Renal cortex interstitium (tissue), 11 donors: ENCODE measurements at regions not wholly inside any gene's neighbourhood (a gene's known extent, or its start where the extent isn't known, plus 50 kb on each side); places are given as distances from the start of the nearest gene placed in this dataset.
"Not testable (repeated sequence)": the region's sequence is repeated elsewhere in the genome, so short reads cannot be mapped to it uniquely, and the experiment has no call there.

ENCODE experiments used
- DNase-seq, 11 donors: peaks; one replicate each; pipeline ENCODE4 v3.0.0-alpha.2; 2013; ENCODE audit warnings: low read depth in 9 of 11, low spot score in 4 of 11; ENCODE audit errors: extremely low read depth in 1 of 11

- not testable (repeated sequence) for DNase-seq
These were observed 365.7 kb upstream of the FTMT start for GRCh38 chr5:121485999-121486398.

- DNase-seq: no peak
These were observed 361.7 kb upstream of the FTMT start for GRCh38 chr5:121489972-121490371.

- DNase-seq: no peak
These were observed 354.5 kb upstream of the FTMT start for GRCh38 chr5:121497176-121497575.

- no peak for DNase-seq
These were observed 351.4 kb upstream of the FTMT start for GRCh38 chr5:121500310-121500709.

GRCh38 chr5:121503111-121503840, 348.4 kb upstream of the FTMT start:
- DNase-seq: peak in 9 of 11 donors; percentile 10 to 46 (median 17)

GRCh38 chr5:121516997-121517396, 334.7 kb upstream of the FTMT start:
- no peak for DNase-seq

GRCh38 chr5:121525706-121526105, 326.0 kb upstream of the FTMT start:
- no peak for DNase-seq

GRCh38 chr5:121526908-121527307, 324.8 kb upstream of the FTMT start:
- DNase-seq: no peak

- no peak for DNase-seq
These were observed 317.9 kb upstream of the FTMT start for GRCh38 chr5:121533814-121534213.

- DNase-seq: no peak
These were observed 300.7 kb upstream of the FTMT start for GRCh38 chr5:121550989-121551388.

GRCh38 chr5:121559832-121560231, 291.9 kb upstream of the FTMT start:
- no peak for DNase-seq

- DNase-seq: no peak
These were observed 279.6 kb upstream of the FTMT start for GRCh38 chr5:121572061-121572460.

- DNase-seq: no peak
These were observed 277.8 kb upstream of the FTMT start for GRCh38 chr5:121573721-121574382.

GRCh38 chr5:121581588-121581987, 270.1 kb upstream of the FTMT start:
- no peak for DNase-seq

GRCh38 chr5:121596882-121597281, 254.8 kb upstream of the FTMT start:
- no peak for DNase-seq

- DNase-seq: no peak
These were observed 242.9 kb upstream of the FTMT start for GRCh38 chr5:121608826-121609225.

- no peak for DNase-seq
These were observed 227.6 kb upstream of the FTMT start for GRCh38 chr5:121624035-121624434.

GRCh38 chr5:121628783-121629182, 222.9 kb upstream of the FTMT start:
- no peak for DNase-seq

GRCh38 chr5:121630402-121630801, 221.3 kb upstream of the FTMT start:
- peak in 3 of 11 donors; percentile 3 to 12 (median 9) for DNase-seq

- DNase-seq: no peak
These were observed 216.7 kb upstream of the FTMT start for GRCh38 chr5:121634946-121635345.

- no peak for DNase-seq
These were observed 213.6 kb upstream of the FTMT start for GRCh38 chr5:121638126-121638525.
